ENCODE measurements at regions not wholly inside any gene's neighbourhood (a gene's known extent, or its start where the extent isn't known, plus 50 kb on each side); places are given as distances from the start of the nearest gene placed in this dataset.

- no peak for DNase-seq
These were observed 209.2 kb upstream of the GRIK3 start for GRCh38 chr1:37243368-37244082.

DNA sequence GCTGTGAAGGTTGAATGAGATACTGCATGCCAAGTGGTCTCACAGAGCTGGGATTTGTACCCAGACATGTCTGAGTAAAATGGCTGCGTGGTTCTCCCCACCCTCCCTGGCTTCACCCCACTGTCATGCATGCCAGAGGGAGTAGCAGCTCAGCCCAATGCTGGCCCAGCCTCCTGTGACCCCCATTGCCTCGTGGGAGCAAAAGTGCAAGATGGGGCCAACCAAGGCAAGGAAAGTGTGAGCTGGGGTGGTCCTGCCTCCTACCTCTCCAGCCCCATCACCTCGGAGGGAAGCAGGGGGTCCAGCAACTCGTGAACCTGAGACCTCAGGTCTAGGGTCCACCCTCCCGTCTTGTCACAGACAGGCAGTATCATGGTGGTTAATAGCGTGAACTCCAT lies 209.8 kb upstream of the GRIK3 start:
- DNase-seq = no peak

DNA sequence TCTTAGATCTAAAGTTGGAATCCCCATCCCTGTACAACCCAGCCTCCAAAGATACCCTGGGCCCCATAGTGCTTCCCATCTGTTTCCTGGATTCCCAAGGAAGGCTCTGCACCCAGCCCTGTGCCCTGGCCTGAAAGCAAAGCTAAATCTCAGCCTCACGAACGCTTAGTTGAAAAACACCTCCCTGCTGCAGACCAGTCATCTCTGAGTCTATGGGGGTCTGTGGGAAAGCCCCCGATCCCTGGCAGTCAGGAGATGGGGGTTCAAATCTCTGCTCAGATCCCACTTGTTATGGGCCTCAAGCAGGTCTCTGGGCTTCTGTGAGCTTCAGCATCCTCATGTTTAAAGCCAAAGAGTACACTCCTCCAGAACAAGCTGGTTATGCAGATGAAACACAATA lies 210.5 kb upstream of the GRIK3 start:
- no peak for DNase-seq

GRCh38 chr1:37246631-37247030 lies 212.3 kb upstream of the GRIK3 start:
- DNase-seq = no peak

GRCh38 chr1:37250371-37250770 lies 216.1 kb upstream of the GRIK3 start:
- no peak for DNase-seq

DNA sequence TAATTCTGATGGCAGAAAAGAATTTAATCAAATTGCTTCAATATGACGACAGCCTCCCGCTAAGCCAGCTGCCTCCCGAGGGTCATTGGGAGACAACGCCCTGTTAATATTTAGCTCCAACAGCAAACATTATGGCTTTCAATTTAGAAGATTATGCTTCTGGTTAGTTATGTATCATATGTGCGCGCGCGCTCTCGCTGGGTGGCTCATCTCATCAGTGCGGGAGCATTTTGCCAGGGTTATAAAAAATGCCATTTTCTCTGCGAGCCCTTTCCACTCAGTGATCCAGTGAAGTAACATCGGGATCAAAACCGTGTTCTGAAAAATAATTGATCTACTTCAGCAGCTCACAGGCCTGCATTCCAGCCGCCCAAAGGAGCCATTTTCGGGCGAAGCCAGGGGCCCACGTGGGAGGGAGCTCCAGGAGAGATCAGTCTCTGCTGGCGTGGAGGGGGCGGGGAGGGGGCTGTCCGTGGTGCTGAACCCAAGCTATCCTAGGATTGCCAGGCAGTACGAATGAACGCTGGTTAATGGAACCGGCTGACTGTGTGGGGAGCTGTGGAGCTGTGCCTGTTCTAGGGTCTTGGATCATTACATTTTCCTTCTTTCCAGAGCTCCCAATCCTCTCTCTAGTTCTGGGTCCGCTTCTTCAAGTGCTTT lies 219.1 kb upstream of the ZC3H12A start:
- DNase-seq = peak; percentile 72

DNA sequence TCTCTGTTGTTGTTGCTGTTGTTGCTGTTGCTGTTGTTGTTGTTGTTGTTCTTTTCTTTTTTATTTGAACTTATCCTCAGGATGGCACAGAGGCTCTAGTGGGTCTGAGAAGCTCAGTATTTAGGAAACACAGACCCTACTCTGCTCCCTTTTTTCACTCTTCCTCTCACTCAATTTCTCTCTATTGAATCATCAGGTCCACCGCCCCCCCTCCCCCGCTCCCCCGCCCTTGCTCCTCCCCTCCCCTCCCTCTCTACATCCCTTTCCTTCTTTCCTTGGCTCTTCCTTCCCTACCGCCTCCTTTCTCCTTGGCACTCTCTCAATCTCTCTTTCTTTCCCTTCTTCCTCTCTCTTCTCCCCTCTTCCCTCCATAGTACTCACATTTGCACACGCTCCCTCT lies 218.5 kb upstream of the ZC3H12A start:
- DNase-seq = no peak

DNA sequence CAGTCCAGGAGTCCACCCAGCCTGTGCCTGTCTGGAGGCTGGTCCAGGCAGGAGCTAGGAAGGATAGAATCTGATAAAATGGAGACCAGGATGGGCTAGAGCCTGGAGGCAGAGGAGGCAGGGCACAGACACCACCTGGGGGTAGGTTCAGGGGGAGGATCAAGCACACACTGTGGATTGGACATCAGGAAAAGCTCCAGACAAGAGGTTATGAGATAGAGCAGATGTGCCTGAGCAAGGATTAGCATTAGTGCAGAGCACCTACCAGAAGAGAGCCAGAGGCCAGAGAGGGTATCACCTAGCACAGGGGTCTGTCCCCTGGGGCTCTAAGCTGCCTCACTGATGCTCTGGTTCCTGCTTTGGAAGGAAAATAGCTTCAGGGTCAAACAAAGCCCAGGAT lies 216.7 kb upstream of the ZC3H12A start:
- no peak for DNase-seq

- no peak for DNase-seq
These were observed 216.3 kb upstream of the ZC3H12A start for GRCh38 chr1:37258068-37258467.

- DNase-seq = no peak
These were observed 215.4 kb upstream of the ZC3H12A start for GRCh38 chr1:37259019-37259418.

GRCh38 chr1:37261129-37261528 lies 213.3 kb upstream of the ZC3H12A start:
- DNase-seq = no peak

- no peak for DNase-seq
These were observed 211.8 kb upstream of the ZC3H12A start for GRCh38 chr1:37262439-37263170.

DNA sequence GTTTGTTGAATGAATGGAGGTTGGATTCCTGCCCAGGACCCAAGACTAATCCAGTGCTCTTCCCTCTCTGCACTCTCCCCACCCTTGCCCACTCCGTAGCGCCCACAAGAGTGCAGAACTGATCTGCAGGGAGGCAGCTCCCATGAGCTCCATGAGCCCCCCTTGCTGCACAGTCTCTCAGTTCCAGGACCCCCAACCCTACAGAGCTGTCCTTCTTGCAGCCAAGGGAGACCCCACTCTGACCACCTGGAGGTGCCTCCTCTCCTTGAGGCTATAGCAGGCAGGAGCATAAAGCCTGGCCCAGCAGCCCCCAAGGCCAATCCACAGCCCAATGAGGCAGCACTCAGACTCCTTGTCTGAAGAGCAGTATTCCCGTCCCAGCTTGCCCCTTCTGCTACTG lies 209.2 kb upstream of the ZC3H12A start:
- no peak for DNase-seq

- peak; percentile 85 for DNase-seq
These were observed 208.4 kb upstream of the ZC3H12A start for GRCh38 chr1:37265786-37266667.

DNA sequence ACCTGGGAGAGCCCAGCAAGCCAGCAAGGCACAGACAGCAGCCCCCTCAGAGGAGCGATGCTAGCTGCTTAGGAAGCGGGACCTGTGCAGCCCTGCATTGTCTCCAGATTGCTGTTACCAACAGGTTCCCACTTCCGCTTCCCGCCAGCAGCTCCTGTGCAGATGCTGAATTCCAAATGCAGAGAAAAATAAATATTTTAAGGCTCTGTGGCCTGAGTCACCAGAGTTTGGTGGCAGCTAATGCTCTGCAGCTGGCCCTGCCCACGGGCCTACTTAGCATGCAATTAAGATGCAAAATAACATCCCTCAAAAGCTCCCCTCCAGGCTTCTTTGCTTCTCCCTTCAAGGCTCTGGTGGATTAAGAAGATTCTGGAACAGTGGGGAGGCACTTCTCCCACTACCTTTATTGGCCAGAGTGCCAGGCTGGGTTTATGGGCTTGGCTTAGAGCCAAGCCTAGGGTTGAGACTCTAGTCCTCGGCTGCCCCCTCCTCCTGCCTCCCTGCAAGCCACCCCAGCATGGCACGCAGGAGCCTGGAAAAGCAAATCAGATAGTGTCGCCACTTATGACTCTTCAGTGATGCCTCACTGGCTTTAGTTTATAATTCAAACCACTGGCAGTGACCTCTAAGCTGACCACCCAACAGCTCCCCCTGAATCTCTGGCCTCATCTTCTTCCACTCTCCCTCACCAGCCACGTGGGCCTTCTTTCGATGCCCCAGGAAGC lies 207.1 kb upstream of the ZC3H12A start:
- peak; percentile 40 for DNase-seq

DNA sequence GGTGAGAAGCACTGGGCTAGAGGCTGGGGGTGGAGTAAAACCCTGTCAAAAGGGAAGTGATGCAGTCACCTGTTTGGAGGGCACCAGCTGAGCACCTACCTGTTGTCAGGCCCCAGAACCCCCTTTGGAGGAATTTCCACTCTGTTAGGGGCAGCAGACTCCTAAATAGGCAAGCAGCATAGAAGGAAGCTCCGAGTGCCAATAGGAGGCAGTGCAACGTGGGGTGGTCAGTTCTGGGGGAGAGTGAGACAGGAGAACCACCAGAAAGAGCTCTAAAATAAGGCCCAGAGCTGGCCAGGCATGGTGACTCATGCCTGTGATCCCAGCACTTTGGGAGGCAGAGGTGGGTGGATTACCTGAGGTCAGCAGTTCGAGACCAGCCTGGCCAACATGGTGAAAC lies 203.7 kb upstream of the ZC3H12A start:
- DNase-seq = no peak

- DNase-seq = no peak
These were observed 201.8 kb upstream of the ZC3H12A start for GRCh38 chr1:37272626-37273025.

- no peak for DNase-seq
These were observed 199.9 kb upstream of the ZC3H12A start for GRCh38 chr1:37274486-37274885.

- DNase-seq = no peak
These were observed 199.3 kb upstream of the ZC3H12A start for GRCh38 chr1:37274938-37275631.

DNA sequence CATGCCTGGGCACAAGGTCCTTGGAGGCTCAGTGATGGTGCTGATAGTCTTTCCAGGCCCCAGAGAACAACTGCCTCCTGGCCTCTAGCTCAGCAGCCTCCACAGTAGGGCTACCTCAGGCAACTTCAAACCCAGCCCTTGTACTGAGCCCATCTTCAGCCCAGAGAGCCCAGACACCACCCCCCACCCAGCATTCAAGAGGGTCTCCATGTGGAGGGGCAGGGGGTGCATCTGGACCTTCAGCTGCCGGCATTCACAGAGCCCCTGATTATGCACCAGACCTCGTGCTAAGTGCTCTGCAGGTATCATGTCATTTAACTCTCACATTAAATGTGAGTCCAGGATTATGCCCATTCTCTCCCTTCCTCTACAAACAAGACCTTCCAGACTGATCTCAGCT lies 197.0 kb upstream of the ZC3H12A start:
- no peak for DNase-seq

DNA sequence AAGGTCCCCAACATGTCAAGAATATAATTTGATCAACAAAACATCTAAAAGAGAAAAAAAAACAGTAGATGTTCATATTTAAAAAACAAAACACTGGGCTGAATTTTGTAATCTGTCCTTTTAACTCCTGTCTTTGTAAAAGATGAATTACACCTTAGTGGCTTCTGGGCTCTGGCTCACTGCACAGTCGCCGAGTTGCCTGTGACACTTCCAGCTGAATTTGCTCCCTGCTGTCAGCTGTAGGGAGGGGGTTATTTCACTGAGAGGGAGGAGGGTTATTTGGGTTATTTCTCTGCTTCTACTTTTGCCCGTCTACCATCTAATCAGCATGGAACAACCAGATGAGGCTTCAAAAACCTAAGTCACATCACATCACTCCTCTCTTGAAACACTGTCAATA lies 193.0 kb upstream of the ZC3H12A start:
- DNase-seq = no peak

GRCh38 chr1:37282764-37283163 lies 191.6 kb upstream of the ZC3H12A start:
- no peak for DNase-seq

Measured in NCI-H526 treated with DMSO at 0.1 percent for 48 hours (cell line).